ENCODE measurements at regions not wholly inside any gene's neighbourhood (a gene's known extent, or its start where the extent isn't known, plus 50 kb on each side); places are given as distances from the start of the nearest gene placed in this dataset.
A peak's percentile ranks its signal among the peaks of the same experiment; 100 is the strongest.
"Not testable (repeated sequence)": the region's sequence is repeated elsewhere in the genome, so short reads cannot be mapped to it uniquely, and the experiment has no call there.

GRCh38 chr12:28023156-28023887, 50.8 kb upstream of the PTHLH start:
- peak; percentile 72 for DNase-seq

GRCh38 chr12:28024231-28024995, 51.9 kb upstream of the PTHLH start:
- DNase-seq: peak; percentile 28
- in situ Hi-C loops (cut with HindIII; ENCODE audit: low pct_ligation_motif_present, low pct_unique_long_range_greater_than_20kb, low sequenced_read_pairs): no loop called here

More at GRCh38 chr12:28023156-28023887, 50.8 kb upstream of the PTHLH start:
- in situ Hi-C loops (cut with HindIII; ENCODE audit: low pct_ligation_motif_present, low pct_unique_long_range_greater_than_20kb, low sequenced_read_pairs): no loop called here

GRCh38 chr12:28025821-28026505, 53.4 kb upstream of the PTHLH start:
- DNase-seq: no peak
- in situ Hi-C loops (cut with HindIII; ENCODE audit: low pct_ligation_motif_present, low pct_unique_long_range_greater_than_20kb, low sequenced_read_pairs): no loop called here

DNA sequence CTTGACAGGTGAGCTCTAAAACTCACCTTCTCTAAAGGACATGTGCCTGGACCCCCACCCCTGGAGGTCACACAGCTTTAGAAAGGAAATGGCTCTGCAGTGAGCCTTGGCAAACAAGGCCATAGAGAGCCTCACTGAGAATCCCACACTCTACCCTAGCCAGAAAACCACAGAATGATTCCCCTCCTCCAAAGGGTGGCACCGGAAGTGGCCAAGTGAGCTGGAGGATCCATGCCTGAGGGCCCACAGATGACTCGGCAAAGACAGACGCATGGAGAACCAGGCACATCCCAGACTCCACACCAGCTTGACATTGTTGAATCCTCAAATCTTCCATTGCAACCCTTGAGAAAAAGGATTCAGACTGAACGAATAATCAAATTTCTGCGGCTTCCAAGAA, 54.2 kb upstream of the PTHLH start:
- peak; percentile 27 for DNase-seq
- in situ Hi-C loops (cut with HindIII; ENCODE audit: low pct_ligation_motif_present, low pct_unique_long_range_greater_than_20kb, low sequenced_read_pairs): no loop called here

DNA sequence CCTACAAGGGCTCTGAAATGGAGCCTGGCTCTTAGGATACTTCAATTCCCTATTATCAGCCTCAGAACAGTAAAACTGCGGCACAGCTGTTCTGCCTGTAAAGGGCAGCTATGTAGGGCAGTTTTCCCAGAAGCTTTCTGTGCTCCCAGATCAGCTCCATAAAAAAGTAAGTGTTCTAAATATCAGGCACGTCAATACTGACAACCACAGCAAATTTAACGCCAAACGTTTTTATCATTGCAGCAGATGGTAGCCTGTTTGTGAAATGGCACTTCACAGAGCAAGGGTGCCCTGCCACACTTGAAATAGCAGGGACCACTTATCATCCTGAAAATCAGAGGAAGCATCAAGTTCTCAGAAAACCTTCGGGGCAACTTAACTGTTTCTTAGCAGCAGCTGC, 54.8 kb upstream of the PTHLH start:
- DNase-seq: no peak
- in situ Hi-C loops (cut with HindIII; ENCODE audit: low pct_ligation_motif_present, low pct_unique_long_range_greater_than_20kb, low sequenced_read_pairs): no loop called here

DNA sequence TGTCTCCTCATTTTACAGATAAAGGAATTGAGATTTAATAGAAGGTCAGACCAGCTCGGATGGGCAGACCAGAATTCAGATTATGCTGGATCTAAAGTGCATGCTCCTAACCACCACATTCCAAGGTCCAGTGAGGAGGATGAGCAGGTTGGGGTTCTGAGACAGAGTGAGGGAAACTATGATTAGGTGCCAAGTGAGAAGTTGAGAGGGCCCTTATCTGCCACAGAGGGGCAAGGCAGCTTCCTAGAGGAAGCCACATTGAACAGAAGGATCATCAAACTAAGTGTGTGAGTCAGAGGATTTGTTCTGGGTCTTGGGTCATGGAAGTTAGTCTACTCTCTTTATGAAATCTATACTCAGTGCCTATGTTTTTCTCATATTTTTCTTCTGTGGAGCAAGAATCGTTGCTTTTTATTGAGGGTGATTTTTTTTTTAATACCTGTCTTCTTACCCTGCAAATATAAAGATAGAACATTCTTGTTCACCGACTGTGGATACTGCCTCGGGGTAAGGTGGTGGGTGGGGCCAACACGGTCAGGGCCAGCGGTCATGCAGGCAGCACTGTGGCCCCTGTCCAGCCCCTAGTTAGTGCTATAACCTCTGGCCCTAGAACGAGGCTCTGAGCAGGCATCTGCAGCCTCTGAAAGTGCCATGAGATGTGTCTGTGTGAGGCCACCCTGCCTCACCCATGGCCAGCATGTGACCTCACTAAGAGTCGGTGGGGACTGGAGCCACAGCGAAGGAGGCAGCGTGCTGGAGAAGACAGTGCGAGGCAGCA, 55.6 kb upstream of the PTHLH start:
- DNase-seq: no peak
- in situ Hi-C loops (cut with HindIII; ENCODE audit: low pct_ligation_motif_present, low pct_unique_long_range_greater_than_20kb, low sequenced_read_pairs): no loop called here

DNA sequence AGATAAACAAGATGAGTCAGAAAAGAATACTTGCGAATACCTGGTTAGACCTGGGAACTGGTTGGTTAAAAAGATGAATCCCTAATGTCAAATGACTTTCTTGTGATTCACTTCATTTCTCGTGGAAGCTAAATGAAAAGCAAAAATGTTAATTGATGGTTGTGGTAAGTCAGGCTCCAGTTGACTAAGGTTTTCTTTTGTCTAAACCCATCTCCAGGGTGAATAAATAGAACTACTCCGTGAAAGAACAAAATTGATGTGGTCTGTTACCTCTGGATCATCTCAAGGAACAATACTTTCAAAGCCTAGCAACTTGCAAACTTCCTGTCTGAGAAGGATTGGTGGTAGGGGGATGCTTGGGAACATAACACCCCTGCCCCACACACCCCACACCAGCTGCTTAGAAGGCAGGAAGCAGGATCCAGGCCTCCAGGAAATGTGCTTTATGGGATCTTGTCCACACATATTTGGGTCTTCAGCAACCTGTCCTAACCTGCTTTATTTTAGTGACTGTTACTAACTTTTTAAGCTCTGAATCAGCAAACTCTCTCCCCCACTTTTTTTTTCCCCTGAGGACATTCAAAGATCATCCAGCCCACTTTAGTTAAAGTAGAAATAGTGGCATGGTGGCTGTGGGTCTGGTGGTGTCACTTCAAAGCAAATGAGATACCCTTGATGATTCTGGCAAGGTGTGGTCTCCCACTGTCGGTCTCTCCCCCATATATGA, 60.4 kb upstream of the PTHLH start:
- no peak for DNase-seq
- in situ Hi-C loops (cut with HindIII; ENCODE audit: low pct_ligation_motif_present, low pct_unique_long_range_greater_than_20kb, low sequenced_read_pairs): no loop called here

GRCh38 chr12:28033538-28033915, 61.0 kb upstream of the PTHLH start:
- DNase-seq: no peak
- in situ Hi-C loops (cut with HindIII; ENCODE audit: low pct_ligation_motif_present, low pct_unique_long_range_greater_than_20kb, low sequenced_read_pairs): no loop called here

DNA sequence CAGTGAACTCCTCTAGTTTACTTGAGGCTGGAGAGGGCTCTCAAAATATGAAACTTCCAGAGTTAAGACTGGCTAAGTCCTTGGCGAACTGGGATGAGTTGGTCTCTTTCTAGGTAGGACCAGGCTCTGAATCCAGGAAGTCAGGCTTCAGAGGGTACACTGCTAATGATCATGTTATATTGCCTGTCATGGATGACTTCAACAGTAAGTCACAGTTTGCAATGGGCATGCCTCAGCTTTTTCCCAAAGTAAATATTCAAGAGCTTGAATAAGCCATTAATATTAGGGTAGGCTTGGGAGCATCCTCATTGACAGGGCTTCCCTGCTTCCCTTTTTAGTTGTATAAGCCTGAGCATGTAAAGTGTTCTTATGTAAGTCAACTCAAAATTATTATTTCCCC, 61.7 kb upstream of the PTHLH start:
- no peak for DNase-seq
- in situ Hi-C loops (cut with HindIII; ENCODE audit: low pct_ligation_motif_present, low pct_unique_long_range_greater_than_20kb, low sequenced_read_pairs): no loop called here

DNA sequence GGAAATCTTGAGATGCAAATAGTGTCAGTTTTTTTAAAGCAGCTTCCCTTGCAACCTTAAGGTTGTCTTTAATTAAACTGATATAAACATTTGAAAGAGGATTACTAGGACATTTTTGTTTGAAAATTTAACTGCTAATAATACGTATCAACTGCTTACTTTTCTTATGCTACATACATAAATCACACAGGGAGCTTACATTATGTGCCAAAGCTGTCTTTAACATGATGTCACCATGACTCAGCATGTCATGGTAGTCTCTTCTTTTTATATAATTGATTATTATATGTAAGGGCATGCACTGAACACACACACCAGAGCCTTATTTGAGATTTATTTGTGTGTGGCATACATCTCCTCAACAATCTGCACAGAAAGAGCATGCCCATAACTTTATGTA, 63.0 kb upstream of the PTHLH start:
- in situ Hi-C loops (cut with HindIII; ENCODE audit: low pct_ligation_motif_present, low pct_unique_long_range_greater_than_20kb, low sequenced_read_pairs): no loop called here
- peak; percentile 36 for DNase-seq

DNA sequence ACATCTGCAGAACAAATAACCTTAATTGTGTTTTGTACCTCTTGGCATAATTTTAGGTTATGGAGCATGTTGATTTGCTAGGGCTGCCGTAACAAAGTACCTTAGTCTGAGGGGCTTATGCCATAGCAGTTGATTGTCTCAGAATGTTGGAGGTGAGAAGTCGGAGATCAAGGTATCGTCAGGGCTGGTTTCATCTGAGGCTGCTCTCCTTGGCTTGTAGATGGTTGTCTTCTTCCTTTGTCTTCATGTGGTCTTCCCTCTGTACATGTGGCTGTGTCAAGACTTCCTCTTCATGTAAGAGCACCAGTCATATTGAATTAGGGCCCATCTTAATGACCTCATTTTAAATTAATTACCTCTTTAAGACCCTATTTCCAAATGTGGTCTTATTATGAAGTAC, 64.4 kb upstream of the PTHLH start:
- no peak for DNase-seq
- in situ Hi-C loops (cut with HindIII; ENCODE audit: low pct_ligation_motif_present, low pct_unique_long_range_greater_than_20kb, low sequenced_read_pairs): no loop called here

GRCh38 chr12:28040246-28040645, 67.7 kb upstream of the PTHLH start:
- in situ Hi-C loops (cut with HindIII; ENCODE audit: low pct_ligation_motif_present, low pct_unique_long_range_greater_than_20kb, low sequenced_read_pairs): no loop called here
- no peak for DNase-seq

GRCh38 chr12:28046600-28046999, 74.1 kb upstream of the PTHLH start:
- DNase-seq; in situ Hi-C loops (cut with HindIII; ENCODE audit: low pct_ligation_motif_present, low pct_unique_long_range_greater_than_20kb, low sequenced_read_pairs): not testable (repeated sequence)

DNA sequence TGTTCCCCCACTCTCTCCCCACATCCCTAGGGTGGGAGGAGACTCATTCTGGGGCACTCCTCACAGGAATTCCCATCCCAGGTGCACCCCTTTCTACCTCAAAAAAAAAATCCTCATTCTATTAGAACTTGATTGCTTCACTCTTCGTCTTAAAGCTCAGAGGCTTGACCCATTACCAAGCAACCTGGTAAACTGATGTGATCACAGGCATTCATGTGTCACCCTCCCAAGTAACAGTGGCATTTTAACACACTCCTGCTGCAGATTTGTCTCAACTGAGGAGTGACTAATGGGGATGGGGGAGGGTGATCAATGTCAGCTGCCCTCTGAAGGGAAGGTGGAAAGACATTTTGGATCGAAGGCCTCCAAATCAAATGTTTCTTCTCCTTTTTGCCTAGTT, 78.1 kb upstream of the PTHLH start:
- no peak for DNase-seq
- in situ Hi-C loops (cut with HindIII; ENCODE audit: low pct_ligation_motif_present, low pct_unique_long_range_greater_than_20kb, low sequenced_read_pairs): no loop called here

DNA sequence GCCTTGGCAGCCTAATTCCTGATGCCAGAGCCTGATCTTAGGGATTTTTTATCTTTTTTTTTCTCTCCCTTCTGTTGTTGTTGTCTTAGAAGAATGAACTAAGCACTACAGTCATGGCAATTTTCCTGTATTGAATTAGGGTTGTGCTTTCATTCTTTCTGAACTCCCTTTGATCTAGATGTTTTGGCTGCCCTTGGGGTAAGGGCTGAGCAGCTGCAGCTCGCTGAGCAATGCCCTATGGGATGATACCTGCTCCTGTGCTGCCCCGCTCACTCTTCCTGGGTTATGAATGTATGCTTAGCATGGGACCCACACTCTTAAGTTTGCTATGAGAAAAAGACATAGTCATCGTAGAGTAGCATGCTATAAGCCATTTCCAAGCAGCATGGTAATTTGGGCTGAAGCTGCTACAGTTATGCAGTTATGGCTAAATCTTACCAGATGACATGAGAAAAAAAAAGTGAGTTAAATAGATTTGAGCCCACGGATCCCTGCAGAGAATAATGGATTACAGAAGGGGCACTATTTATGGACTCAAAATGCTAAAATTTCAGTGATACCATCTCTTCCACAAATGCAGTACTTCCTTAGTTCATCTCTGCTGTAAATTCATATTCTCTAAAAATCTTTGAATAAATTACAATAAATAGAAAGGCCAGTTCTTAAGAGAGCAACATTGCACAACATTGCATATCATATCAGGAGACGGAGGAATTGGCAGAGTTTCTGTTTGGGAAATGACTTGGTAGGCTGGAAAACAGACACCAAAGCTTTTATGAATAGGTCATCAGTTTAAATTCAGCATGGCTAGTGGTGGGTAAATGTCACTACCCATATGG, 79.2 kb upstream of the PTHLH start:
- in situ Hi-C loops (cut with HindIII; ENCODE audit: low pct_ligation_motif_present, low pct_unique_long_range_greater_than_20kb, low sequenced_read_pairs): no loop called here
- no peak for DNase-seq

DNA sequence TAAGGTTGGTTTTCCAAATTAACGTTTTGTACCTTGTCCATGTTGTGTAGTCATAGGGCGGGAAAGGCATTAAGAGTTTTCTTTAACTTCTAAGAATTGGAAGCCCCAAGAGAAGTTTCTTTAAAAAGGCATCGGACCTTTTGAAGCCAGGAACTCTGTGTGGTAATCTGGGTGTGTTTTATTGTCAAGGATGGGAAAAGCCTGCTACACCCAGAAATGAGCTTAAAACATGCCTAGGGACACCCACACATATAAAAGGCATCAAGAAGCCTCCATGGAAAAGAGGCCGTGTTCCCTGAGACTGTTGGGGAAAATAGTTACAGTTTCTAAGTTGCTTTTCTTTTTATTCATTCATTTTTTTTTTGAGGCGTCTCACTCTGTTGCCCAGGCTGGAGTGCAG, 81.0 kb upstream of the PTHLH start:
- no peak for DNase-seq
- in situ Hi-C loops (cut with HindIII; ENCODE audit: low pct_ligation_motif_present, low pct_unique_long_range_greater_than_20kb, low sequenced_read_pairs): no loop called here

- in situ Hi-C loops (cut with HindIII; ENCODE audit: low pct_ligation_motif_present, low pct_unique_long_range_greater_than_20kb, low sequenced_read_pairs): no loop called here
- no peak for DNase-seq
Observed at GRCh38 chr12:28054583-28054982, 82.0 kb upstream of the PTHLH start.

All from ACHN (cell line).